K562 (cell line): ENCODE measurements at regions not wholly inside any gene's neighbourhood (a gene's known extent, or its start where the extent isn't known, plus 50 kb on each side); places are given as distances from the start of the nearest gene placed in this dataset.

Experiments
- ATAC-seq: fragments of 200-7000 bp; cut with Tn5 transposase; 3 replicates; pipeline ENCODE4 v1.9.1; 2020; ENCODE audit warnings: moderate library complexity
- BruUV-seq: library from RNA; stranded (reverse); fragments of 400-500 nt; replicated peaks from 2 replicates; lab custom pipeline; 2021; lab: Mats Ljungman, UMichigan
- CTCF ChIA-PET: fragments of 300-600 bp; formaldehyde crosslinking; extraction: SDS; loops from one replicate; lab custom pipeline; 2021; ENCODE audit warnings: low intra/inter-chr PET ratio; lab: Yijun Ruan, JAX
- POLR2A ChIA-PET: fragments of 300-600, 350-650 bp; sonication (Branson Sonifier 250); formaldehyde crosslinking; extraction: SDS; loops from one replicate; lab custom pipeline; 2021; ENCODE audit warnings: antibody characterized with exemption, inconsistent platforms; lab: Yijun Ruan, JAX
- DNase-seq, 4 experiments: peaks; one replicate each; pipeline versions ENCODE4 v3.0.0 to v3.0.0-alpha.2; 2011 to 2018; ENCODE audit warnings: low spot score in 3 of 4, mixed read lengths in 3 of 4; ENCODE audit errors: extremely low read depth in 1 of 4
- FAIRE-seq: peaks from 2 replicates; lab custom pipeline; 2011; peaks lifted over from hg19 to GRCh38; lab: Jason Lieb, UNC
- H2AFZ ChIP-seq: 2 replicates; pipeline ENCODE4 v1.6.0; 2011; ENCODE audit warnings: low read depth, low read length, control low read depth, inconsistent platforms
- H3K27ac ChIP-seq: fragments of 200-600 bp; 3 replicates; pipeline ENCODE4 v1.8.0; 2011; ENCODE audit warnings: low read depth, mild to moderate bottlenecking, control low read depth, inconsistent platforms, low read length, moderate library complexity, mixed read lengths; ENCODE audit errors: extremely low read depth
- H3K27me3 ChIP-seq, 2 experiments: fragments of 300-600 bp in 1 of 2; 2 replicates in 1 of 2; 3 replicates in 1 of 2; pipeline versions ENCODE4 v1.6.0 to v1.8.0; 2011; ENCODE audit warnings: inconsistent platforms in 2 of 2, low read length in 2 of 2, mild to moderate bottlenecking in 1 of 2, mixed read lengths in 1 of 2, moderate library complexity in 1 of 2; ENCODE audit not compliant: control insufficient read depth in 2 of 2, insufficient read depth in 2 of 2
- H3K36me3 ChIP-seq: fragments of 300-600 bp; 3 replicates; pipeline ENCODE4 v1.8.0; 2011; ENCODE audit warnings: mild to moderate bottlenecking, low read length, inconsistent platforms; ENCODE audit not compliant: control insufficient read depth, insufficient read depth
- H3K4me1 ChIP-seq, 2 experiments: fragments of 200-600 bp in 1 of 2; replicated peaks in 1 of 2; 2 replicates in 1 of 2; 3 replicates in 1 of 2; pipeline versions ENCODE4 v1.5.1 to v1.8.0; 2011; ENCODE audit warnings: inconsistent platforms in 2 of 2, low read length in 2 of 2, mild to moderate bottlenecking in 1 of 2, mixed read lengths in 1 of 2, moderate library complexity in 1 of 2; ENCODE audit not compliant: control insufficient read depth in 2 of 2, insufficient read depth in 2 of 2
- H3K4me2 ChIP-seq: 2 replicates; pipeline ENCODE4 v1.6.1; 2011; ENCODE audit warnings: low read length, control low read depth, inconsistent platforms, mixed read lengths; ENCODE audit not compliant: insufficient read depth
- H3K4me3 ChIP-seq: fragments of 200-600 bp; sonication (generic), shearing (Covaris generic); 2 replicates; pipeline ENCODE4 v1.5.1; 2016; ENCODE audit warnings: control low read depth, inconsistent platforms
- H3K79me2 ChIP-seq: fragments of 200-600 bp; 3 replicates; pipeline ENCODE4 v1.8.0; 2011; ENCODE audit warnings: low read length, inconsistent platforms; ENCODE audit not compliant: control insufficient read depth, insufficient read depth
- H3K9ac ChIP-seq, 2 experiments: 2 replicates each; pipeline versions ENCODE4 v1.6.0 to v1.6.1; 2011; ENCODE audit warnings: low read depth in 2 of 2, low read length in 2 of 2, control low read depth in 1 of 2, inconsistent platforms in 1 of 2, mild to moderate bottlenecking in 1 of 2, mixed read lengths in 1 of 2; ENCODE audit not compliant: insufficient read depth in 1 of 2
- H3K9me1 ChIP-seq: one replicate; pipeline ENCODE4 v1.6.0; 2011; ENCODE audit warnings: inconsistent platforms, mild to moderate bottlenecking, low read length, moderate library complexity; ENCODE audit not compliant: control insufficient read depth, insufficient read depth
- H3K9me3 ChIP-seq: replicated peaks from 2 replicates; pipeline ENCODE4 v1.5.1; 2011; ENCODE audit warnings: low read depth, low read length, inconsistent platforms; ENCODE audit not compliant: control insufficient read depth, insufficient read depth
- H4K20me1 ChIP-seq: replicated peaks from 2 replicates; pipeline ENCODE4 v1.6.1; 2011; ENCODE audit warnings: low read length, inconsistent platforms, mixed read lengths; ENCODE audit not compliant: control insufficient read depth, insufficient read depth
- ARNT ChIP-seq, 2 experiments: fragments of 450-650 bp; IDR thresholded peaks; 2 replicates each; pipeline ENCODE4 v1.6.1; 2016; ENCODE audit warnings: mild to moderate bottlenecking in 1 of 2
- EWSR1 ChIP-seq: fragments of 450-650 bp; IDR thresholded peaks from 2 replicates; pipeline ENCODE4 v1.6.1; 2018; ENCODE audit warnings: borderline replicate concordance, mild to moderate bottlenecking, low read depth, moderate library complexity; ENCODE audit not compliant: partially characterized antibody
- HNRNPUL1 ChIP-seq: fragments of 200-400 bp; formaldehyde crosslinking; IDR thresholded peaks from 2 replicates; pipeline ENCODE4 v1.6.1; 2017; ENCODE audit warnings: low read length
- IRF9 ChIP-seq: fragments of 450-650 bp; IDR thresholded peaks from 2 replicates; pipeline ENCODE4 v1.6.1; 2016; ENCODE audit warnings: missing biosample characterization, missing genetic modification characterization
- L3MBTL2 ChIP-seq: fragments of 450-650 bp; IDR thresholded peaks from 2 replicates; pipeline ENCODE4 v1.6.1; 2016; ENCODE audit warnings: mild to moderate bottlenecking, moderate library complexity
- MEF2A ChIP-seq: IDR thresholded peaks from 2 replicates; pipeline ENCODE4 v1.6.1; 2011; ENCODE audit warnings: low read depth, mild to moderate bottlenecking, low read length, moderate library complexity; ENCODE audit not compliant: control insufficient read depth
- NONO ChIP-seq, 2 experiments: fragments of 200-400 bp in 1 of 2; fragments of 450-650 bp in 1 of 2; formaldehyde crosslinking in 1 of 2; IDR thresholded peaks; 2 replicates each; pipeline ENCODE4 v1.6.1; 2017; ENCODE audit warnings: low read depth in 2 of 2, mild to moderate bottlenecking in 2 of 2, moderate library complexity in 2 of 2, low read length in 1 of 2
- NR4A1 ChIP-seq, 2 experiments: fragments of 250-450 bp in 1 of 2; fragments of 450-650 bp in 1 of 2; sonication (Bioruptor Pico) in 1 of 2; IDR thresholded peaks; 2 replicates each; pipeline versions ENCODE4 v1.4.0 to v1.6.1; 2016 to 2020; ENCODE audit warnings: mild to moderate bottlenecking in 2 of 2, missing compliant biosample characterization in 1 of 2, missing genetic modification characterization in 1 of 2, moderate library complexity in 1 of 2
- PRMT5 ChIP-seq: sonication (generic); formaldehyde crosslinking; IDR thresholded peaks from 2 replicates; pipeline ENCODE4 v1.5.0; 2020; ENCODE audit warnings: missing genetic modification reagents
- RBM14 ChIP-seq: fragments of 200-400 bp; formaldehyde crosslinking; IDR thresholded peaks from 2 replicates; pipeline ENCODE4 v1.6.1; 2018; ENCODE audit warnings: low read depth, mild to moderate bottlenecking, low read length, moderate library complexity, borderline replicate concordance; ENCODE audit not compliant: insufficient read depth
- SMARCA4 ChIP-seq: fragments of 450-650 bp; IDR thresholded peaks from 2 replicates; pipeline ENCODE4 v1.6.1; 2016
- TCF3 ChIP-seq: sonication (generic); formaldehyde crosslinking; IDR thresholded peaks from 2 replicates; pipeline ENCODE4 v1.4.0; 2020; ENCODE audit warnings: mild to moderate bottlenecking, missing genetic modification reagents
- ZNF282 ChIP-seq: sonication (generic); formaldehyde crosslinking; IDR thresholded peaks from 2 replicates; pipeline ENCODE4 v1.8.1; 2023; ENCODE audit warnings: missing genetic modification reagents
- ZNF354B ChIP-seq: fragments of 250-450 bp; sonication (Bioruptor Pico); IDR thresholded peaks from 2 replicates; pipeline ENCODE4 v1.4.0; 2020
- ZNF778 ChIP-seq: fragments of 450-650 bp; formaldehyde crosslinking; IDR thresholded peaks from 2 replicates; pipeline ENCODE4 v1.4.0; 2020; ENCODE audit warnings: mild to moderate bottlenecking, moderate library complexity
- WGBS: fragments of 100-300 bp; shearing (Covaris generic); methylation state at CpG from one replicate; pipeline ENCODE4 v1.1.6; 2016; ENCODE audit warnings: low coverage, mixed read lengths; ENCODE audit not compliant: insufficient coverage; ENCODE audit errors: missing lambda C conversion rate; 5-methylcytosine and 5-hydroxymethylcytosine counted together
- in situ Hi-C: fragments of 300-500 bp; cut with MboI; formaldehyde crosslinking; loops from 4 replicates; pipeline ENCODE4 v1.15.0; 2018; ENCODE audit warnings: inconsistent platforms, mixed read lengths
- intact Hi-C: fragments of 100-400 bp; cut with micrococcal nuclease; formaldehyde crosslinking; loops from 2 replicates; pipeline ENCODE4 v1.14.2; 2022
- TF ChIP-seq, protein P1 (sequence below): sonication (generic); formaldehyde crosslinking; IDR thresholded peaks from 2 replicates; pipeline ENCODE4 v1.8.0; 2022; ENCODE audit warnings: mild to moderate bottlenecking, low read depth, missing genetic modification reagents
- TF ChIP-seq, protein P2 (sequence below): fragments of 250-450 bp; sonication (Bioruptor Pico); IDR thresholded peaks from 2 replicates; pipeline ENCODE4 v1.9.0; 2021; ENCODE audit warnings: mild to moderate bottlenecking

GRCh38 chr18:67266246-67267237, 250.0 kb downstream of the DSEL start:
- Histone ChIP-seq H3K27ac (no peak overlapping the region), H3K79me2 (no peaks in the 10 kb centered on the region), H3K9me3 (no peaks in the 10 kb centered on the region), H3K9ac (no peak overlapping the region), H3K36me3 (no peaks in the 10 kb centered on the region), H3K9me1 (no peaks in the 10 kb centered on the region), H3K27me3 (no peaks in the 10 kb centered on the region), H3K4me2 (no peak overlapping the region), H3K4me1 (no peaks in the 10 kb centered on the region), H3K4me3 (no peak overlapping the region), H2AFZ (no peak overlapping the region)
- no peak for FAIRE-seq
- intact Hi-C loops (no loop called here), in situ Hi-C loops (no loop called here)
- 0% methylated on average over 3 of the region's 5 CpGs for WGBS
- POLR2A ChIA-PET: no interaction called here
- CTCF ChIA-PET: no interaction called here
- no peak for ATAC-seq
- DNase-seq: no peak
- no TSS peak for BruUV-seq
- TF ChIP-seq ZNF354B (CRISPR knock-in tag) (no peak), ZNF282 (CRISPR knock-in tag) (no peak), TCF3 (CRISPR knock-in tag) (no peak), SMARCA4 (no peak), NR4A1 (CRISPR knock-in tag; IDR thresholded peaks at IDR 0.05) (no peak), NR4A1 (tag; IDR thresholded peaks at IDR 0.05) (no peak), EWSR1 (no peak), IRF9 (tag) (no peak), L3MBTL2 (no peak), ARNT (IDR thresholded peaks at IDR 0.05) (no peak), ZNF778 (CRISPR knock-in tag) (no peak), HNRNPUL1 (no peak), RBM14 (no peak), NONO (IDR thresholded peaks at IDR 0.05; ENCODE audit: low read depth in 2 of 2, low read length in 1 of 2) (no peak), PRMT5 (CRISPR knock-in tag) (no peak), MEF2A (no peak)
- TF ChIP-seq, protein P1, sequence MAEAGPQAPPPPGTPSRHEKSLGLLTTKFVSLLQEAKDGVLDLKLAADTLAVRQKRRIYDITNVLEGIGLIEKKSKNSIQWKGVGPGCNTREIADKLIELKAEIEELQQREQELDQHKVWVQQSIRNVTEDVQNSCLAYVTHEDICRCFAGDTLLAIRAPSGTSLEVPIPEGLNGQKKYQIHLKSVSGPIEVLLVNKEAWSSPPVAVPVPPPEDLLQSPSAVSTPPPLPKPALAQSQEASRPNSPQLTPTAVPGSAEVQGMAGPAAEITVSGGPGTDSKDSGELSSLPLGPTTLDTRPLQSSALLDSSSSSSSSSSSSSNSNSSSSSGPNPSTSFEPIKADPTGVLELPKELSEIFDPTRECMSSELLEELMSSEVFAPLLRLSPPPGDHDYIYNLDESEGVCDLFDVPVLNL (CRISPR knock-in tag): no peak
- TF ChIP-seq, protein P2, sequence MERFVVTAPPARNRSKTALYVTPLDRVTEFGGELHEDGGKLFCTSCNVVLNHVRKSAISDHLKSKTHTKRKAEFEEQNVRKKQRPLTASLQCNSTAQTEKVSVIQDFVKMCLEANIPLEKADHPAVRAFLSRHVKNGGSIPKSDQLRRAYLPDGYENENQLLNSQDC (CRISPR knock-in tag): no peak
- TF ChIP-seq, all 486 proteins: peak for 0
- no peaks in the 10 kb centered on the region for H4K20me1 ChIP-seq
